ENCODE measurements at regions not wholly inside any gene's neighbourhood (a gene's known extent, or its start where the extent isn't known, plus 50 kb on each side); places are given as distances from the start of the nearest gene placed in this dataset.

DNA sequence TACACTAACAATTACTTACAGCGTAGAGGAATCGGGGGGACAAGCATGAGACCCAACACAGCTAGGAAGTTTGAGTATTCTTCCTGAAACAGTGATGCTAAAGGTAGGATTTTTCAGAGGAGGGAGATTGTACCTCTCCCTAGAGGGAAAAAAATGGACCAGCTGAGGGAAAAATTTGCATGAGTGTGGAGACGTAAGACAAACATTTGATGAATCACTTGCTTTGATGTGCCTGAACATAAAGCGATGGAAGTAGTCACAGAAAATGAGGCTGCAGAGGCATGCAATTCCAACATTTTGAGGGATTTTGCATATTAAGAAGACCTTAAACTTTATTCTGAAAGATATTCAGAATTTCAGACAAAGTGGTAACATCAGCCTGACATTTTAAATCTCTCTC is 102.2 kb downstream of the COL6A6 start:
- no peaks in the 10 kb centered on the region for H3K79me2 ChIP-seq (ENCODE audit: low read length)
- no peaks in the 10 kb centered on the region for H3K27me3 ChIP-seq (ENCODE audit: low read depth, low read length)
- H3K27ac ChIP-seq (ENCODE audit: low read length) = no peak overlapping the region
- TF ChIP-seq, protein P1, sequence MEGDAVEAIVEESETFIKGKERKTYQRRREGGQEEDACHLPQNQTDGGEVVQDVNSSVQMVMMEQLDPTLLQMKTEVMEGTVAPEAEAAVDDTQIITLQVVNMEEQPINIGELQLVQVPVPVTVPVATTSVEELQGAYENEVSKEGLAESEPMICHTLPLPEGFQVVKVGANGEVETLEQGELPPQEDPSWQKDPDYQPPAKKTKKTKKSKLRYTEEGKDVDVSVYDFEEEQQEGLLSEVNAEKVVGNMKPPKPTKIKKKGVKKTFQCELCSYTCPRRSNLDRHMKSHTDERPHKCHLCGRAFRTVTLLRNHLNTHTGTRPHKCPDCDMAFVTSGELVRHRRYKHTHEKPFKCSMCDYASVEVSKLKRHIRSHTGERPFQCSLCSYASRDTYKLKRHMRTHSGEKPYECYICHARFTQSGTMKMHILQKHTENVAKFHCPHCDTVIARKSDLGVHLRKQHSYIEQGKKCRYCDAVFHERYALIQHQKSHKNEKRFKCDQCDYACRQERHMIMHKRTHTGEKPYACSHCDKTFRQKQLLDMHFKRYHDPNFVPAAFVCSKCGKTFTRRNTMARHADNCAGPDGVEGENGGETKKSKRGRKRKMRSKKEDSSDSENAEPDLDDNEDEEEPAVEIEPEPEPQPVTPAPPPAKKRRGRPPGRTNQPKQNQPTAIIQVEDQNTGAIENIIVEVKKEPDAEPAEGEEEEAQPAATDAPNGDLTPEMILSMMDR (IDR thresholded peaks at IDR 0.05; ENCODE audit: low read depth, low read length) = no peak
- no peak for TF ChIP-seq EZH2phosphoT487 (IDR thresholded peaks at IDR 0.05; ENCODE audit: low read depth)
- H3K4me3 ChIP-seq (ENCODE audit: low read length) = no peak overlapping the region
- no peak overlapping the region for H2AFZ ChIP-seq (ENCODE audit: low read depth, low read length)
- no peaks in the 10 kb centered on the region for H3K36me3 ChIP-seq (replicated peaks; ENCODE audit: low read depth, low read length)
- no peaks in the 10 kb centered on the region for H3K9me3 ChIP-seq (ENCODE audit: insufficient read depth, low read length)
- no peak overlapping the region for H3K9ac ChIP-seq (ENCODE audit: low read length)
- H4K20me1 ChIP-seq (ENCODE audit: insufficient read depth, low read length) = no peaks in the 10 kb centered on the region
- H3K4me1 ChIP-seq (ENCODE audit: low read length) = no peaks in the 10 kb centered on the region
- no peak overlapping the region for H3K4me2 ChIP-seq (ENCODE audit: low read length)

- no peak overlapping the region for H3K27ac ChIP-seq (ENCODE audit: low read length)
Measured at GRCh38 chr3:130621824-130622223, 104.8 kb downstream of the COL6A6 start.

DNA sequence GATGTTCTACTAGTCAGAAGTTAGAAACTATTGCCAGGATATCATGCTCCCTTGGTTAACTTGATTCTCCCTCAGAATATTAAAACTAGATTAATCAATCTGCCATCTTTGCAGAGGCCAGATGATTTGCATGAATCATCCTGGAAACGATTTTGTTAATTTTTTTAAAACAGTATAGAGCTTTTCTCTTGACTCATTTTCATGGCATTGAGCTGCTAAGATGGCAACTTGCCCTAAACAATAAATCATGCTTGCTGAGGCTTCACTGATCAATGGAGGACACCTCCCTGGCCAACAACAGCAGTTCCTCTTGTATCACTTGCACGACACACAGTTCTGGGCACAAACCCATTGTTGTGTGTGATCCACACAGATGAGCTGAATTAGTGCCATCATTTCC is 109.1 kb downstream of the COL6A6 start:
- H3K9me3 ChIP-seq (ENCODE audit: insufficient read depth, low read length) = no peaks in the 10 kb centered on the region
- no peak for TF ChIP-seq EZH2phosphoT487 (IDR thresholded peaks at IDR 0.05; ENCODE audit: low read depth)
- TF ChIP-seq, protein P1 (IDR thresholded peaks at IDR 0.05; ENCODE audit: low read depth, low read length) = no peak

More at GRCh38 chr3:130621824-130622223, 104.8 kb downstream of the COL6A6 start:
- Histone ChIP-seq H3K36me3 (replicated peaks; ENCODE audit: low read depth, low read length) (no peaks in the 10 kb centered on the region), H3K9me3 (ENCODE audit: insufficient read depth, low read length) (no peaks in the 10 kb centered on the region), H4K20me1 (ENCODE audit: insufficient read depth, low read length) (no peaks in the 10 kb centered on the region), H3K27me3 (ENCODE audit: low read depth, low read length) (no peaks in the 10 kb centered on the region; the same call in 1 of the 2 replicates), H3K79me2 (ENCODE audit: low read length) (no peaks in the 10 kb centered on the region), H3K4me1 (ENCODE audit: low read length) (no peaks in the 10 kb centered on the region), H3K4me2 (ENCODE audit: low read length) (no peak overlapping the region), H3K4me3 (ENCODE audit: low read length) (no peak overlapping the region), H2AFZ (ENCODE audit: low read depth, low read length) (no peak overlapping the region), H3K9ac (ENCODE audit: low read length) (no peak overlapping the region)
- TF ChIP-seq, protein P1 (IDR thresholded peaks at IDR 0.05; ENCODE audit: low read depth, low read length) = no peak

GRCh38 chr3:130627143-130627855 is 110.3 kb downstream of the COL6A6 start:
- Histone ChIP-seq H3K4me3 (ENCODE audit: low read length) (no peak overlapping the region), H4K20me1 (ENCODE audit: insufficient read depth, low read length) (no peaks in the 10 kb centered on the region), H3K36me3 (replicated peaks; ENCODE audit: low read depth, low read length) (no peaks in the 10 kb centered on the region), H3K79me2 (ENCODE audit: low read length) (no peaks in the 10 kb centered on the region), H3K4me2 (ENCODE audit: low read length) (no peak overlapping the region), H2AFZ (ENCODE audit: low read depth, low read length) (no peak overlapping the region), H3K4me1 (ENCODE audit: low read length) (no peaks in the 10 kb centered on the region), H3K9ac (ENCODE audit: low read length) (no peak overlapping the region), H3K9me3 (ENCODE audit: insufficient read depth, low read length) (no peaks in the 10 kb centered on the region), H3K27ac (ENCODE audit: low read length) (no peak overlapping the region), H3K27me3 (ENCODE audit: low read depth, low read length) (no peaks in the 10 kb centered on the region; the same call in 1 of the 2 replicates)
- TF ChIP-seq, protein P1 (IDR thresholded peaks at IDR 0.05; ENCODE audit: low read depth, low read length) = no peak
- TF ChIP-seq EZH2phosphoT487 (IDR thresholded peaks at IDR 0.05; ENCODE audit: low read depth) = no peak

More for the DNA sequence above, 109.1 kb downstream of the COL6A6 start:
- no peak overlapping the region for H3K4me2 ChIP-seq (ENCODE audit: low read length)
- no peak overlapping the region for H3K4me3 ChIP-seq (ENCODE audit: low read length)
- no peaks in the 10 kb centered on the region for H4K20me1 ChIP-seq (ENCODE audit: insufficient read depth, low read length)
- H3K36me3 ChIP-seq (replicated peaks; ENCODE audit: low read depth, low read length) = no peaks in the 10 kb centered on the region
- no peaks in the 10 kb centered on the region; the same call in 1 of the 2 replicates for H3K27me3 ChIP-seq (ENCODE audit: low read depth, low read length)
- no peaks in the 10 kb centered on the region for H3K79me2 ChIP-seq (ENCODE audit: low read length)
- no peak overlapping the region for H2AFZ ChIP-seq (ENCODE audit: low read depth, low read length)
- H3K27ac ChIP-seq (ENCODE audit: low read length) = no peak overlapping the region
- H3K4me1 ChIP-seq (ENCODE audit: low read length) = no peaks in the 10 kb centered on the region
- no peak overlapping the region for H3K9ac ChIP-seq (ENCODE audit: low read length)

All from OCI-LY3 (cell line).